H9 (cell line): ENCODE measurements at regions not wholly inside any gene's neighbourhood (a gene's known extent, or its start where the extent isn't known, plus 50 kb on each side); places are given as distances from the start of the nearest gene placed in this dataset.

Source experiments
- DNase-seq: peaks from one replicate; pipeline ENCODE4 v3.0.0-alpha.2; 2017
- H2AFZ ChIP-seq: one replicate; pipeline ENCODE4 v1.6.1; 2013; ENCODE audit warnings: mild to moderate bottlenecking, low read length, control low read depth, moderate library complexity
- H2AK5ac ChIP-seq: 2 replicates; pipeline ENCODE4 v1.6.1; 2013; ENCODE audit warnings: low read length, control low read depth, mixed read lengths; ENCODE audit not compliant: insufficient read length
- H2BK120ac ChIP-seq: one replicate; pipeline ENCODE4 v1.6.1; 2013; ENCODE audit warnings: low read depth, mild to moderate bottlenecking, low read length, control low read depth, inconsistent platforms; ENCODE audit not compliant: poor library complexity, severe bottlenecking
- H2BK12ac ChIP-seq: 2 replicates; pipeline ENCODE4 v1.6.1; 2013; ENCODE audit warnings: low read length, control low read depth, mixed read lengths, low read depth; ENCODE audit not compliant: insufficient read length
- H2BK15ac ChIP-seq: 2 replicates; pipeline ENCODE4 v1.6.1; 2013; ENCODE audit warnings: low read depth, low read length, control low read depth
- H2BK20ac ChIP-seq: one replicate; pipeline ENCODE4 v1.6.1; 2013; ENCODE audit warnings: low read depth, mild to moderate bottlenecking, low read length, control low read depth, inconsistent platforms; ENCODE audit not compliant: poor library complexity, severe bottlenecking
- H2BK5ac ChIP-seq: 2 replicates; pipeline ENCODE4 v1.6.1; 2013; ENCODE audit warnings: low read length, control low read depth, mixed read lengths; ENCODE audit not compliant: insufficient read length
- H3K14ac ChIP-seq: 2 replicates; pipeline ENCODE4 v1.6.1; 2013; ENCODE audit warnings: low read length, control low read depth; ENCODE audit not compliant: insufficient read depth
- H3K18ac ChIP-seq: 2 replicates; pipeline ENCODE4 v1.6.1; 2013; ENCODE audit warnings: low read depth, mild to moderate bottlenecking, mixed read lengths, low read length, control low read depth; ENCODE audit not compliant: insufficient read length
- H3K23ac ChIP-seq: 2 replicates; pipeline ENCODE4 v1.6.1; 2013; ENCODE audit warnings: low read length, control low read depth, mixed read lengths, low read depth; ENCODE audit not compliant: insufficient read length
- H3K23me2 ChIP-seq: 2 replicates; pipeline ENCODE4 v1.6.1; 2013; ENCODE audit warnings: low read depth, mild to moderate bottlenecking, mixed read lengths, low read length, control low read depth; ENCODE audit not compliant: insufficient read length, poor library complexity, severe bottlenecking
- H3K27ac ChIP-seq: 2 replicates; pipeline ENCODE4 v1.5.1; 2013; ENCODE audit warnings: low read length, control low read depth, mixed read lengths, low read depth; ENCODE audit not compliant: insufficient read length
- H3K27me3 ChIP-seq: 2 replicates; pipeline ENCODE4 v1.6.1; 2013; ENCODE audit warnings: low read length, control low read depth, inconsistent platforms; ENCODE audit not compliant: insufficient read depth
- H3K4ac ChIP-seq: 2 replicates; pipeline ENCODE4 v1.6.1; 2013; ENCODE audit warnings: low read depth, mild to moderate bottlenecking, control low read depth, inconsistent platforms, low read length, moderate library complexity
- H3K4me1 ChIP-seq: 2 replicates; pipeline ENCODE4 v1.6.1; 2013; ENCODE audit warnings: low read length, control low read depth, inconsistent platforms; ENCODE audit not compliant: insufficient read depth
- H3K4me2 ChIP-seq: 2 replicates; pipeline ENCODE4 v1.6.1; 2013; ENCODE audit warnings: low read length, control low read depth, mixed read lengths; ENCODE audit not compliant: insufficient read length, insufficient read depth
- H3K56ac ChIP-seq: 2 replicates; pipeline ENCODE4 v1.6.1; 2013; ENCODE audit warnings: low read depth, mild to moderate bottlenecking, mixed read lengths, low read length, control low read depth; ENCODE audit not compliant: insufficient read length
- H3K79me1 ChIP-seq: 2 replicates; pipeline ENCODE4 v1.6.1; 2013; ENCODE audit warnings: low read depth, mild to moderate bottlenecking, moderate library complexity, low read length, control low read depth, inconsistent platforms; ENCODE audit not compliant: insufficient read depth, poor library complexity, severe bottlenecking
- H3K79me2 ChIP-seq: 2 replicates; pipeline ENCODE4 v1.6.1; 2013; ENCODE audit warnings: low read length, control low read depth, inconsistent platforms; ENCODE audit not compliant: insufficient read depth
- H3K9ac ChIP-seq: 2 replicates; pipeline ENCODE4 v1.6.1; 2013; ENCODE audit warnings: low read length, control low read depth, mixed read lengths; ENCODE audit not compliant: insufficient read length; ENCODE audit errors: extremely low read depth
- H3K9me3 ChIP-seq: one replicate; pipeline ENCODE4 v1.6.1; 2013; ENCODE audit warnings: low read depth, low read length, inconsistent platforms; ENCODE audit not compliant: control insufficient read depth
- H3T11ph ChIP-seq: one replicate; pipeline ENCODE4 v1.6.1; 2013; ENCODE audit warnings: mild to moderate bottlenecking, low read length, control low read depth, inconsistent platforms
- H4K20me1 ChIP-seq: one replicate; pipeline ENCODE4 v1.6.1; 2013; ENCODE audit not compliant: control insufficient read depth, insufficient read length, insufficient read depth
- H4K5ac ChIP-seq: 2 replicates; pipeline ENCODE4 v1.6.1; 2013; ENCODE audit warnings: low read depth, mild to moderate bottlenecking, mixed read lengths, low read length, control low read depth; ENCODE audit not compliant: insufficient read length
- H4K8ac ChIP-seq: replicated peaks from 2 replicates; pipeline ENCODE4 v1.6.1; 2013; ENCODE audit warnings: low read length, control low read depth, mixed read lengths, low read depth; ENCODE audit not compliant: insufficient read length
- H4K91ac ChIP-seq: 2 replicates; pipeline ENCODE4 v1.6.1; 2013; ENCODE audit warnings: low read depth, mild to moderate bottlenecking, moderate library complexity, mixed read lengths, low read length, control low read depth; ENCODE audit not compliant: insufficient read length
- H3K27ac Mint-ChIP-seq, 3 experiments: 2 replicates in 2 of 3; 3 replicates in 1 of 3; pipeline ENCODE4 v1.8.0; 2020 to 2021; ENCODE audit warnings: mixed read lengths in 3 of 3, mild to moderate bottlenecking in 1 of 3, moderate library complexity in 1 of 3
- H3K27me3 Mint-ChIP-seq: 2 replicates; pipeline ENCODE4 v1.8.0; 2021; ENCODE audit warnings: low read depth, mild to moderate bottlenecking, moderate library complexity, mixed read lengths
- H3K36me3 Mint-ChIP-seq, 3 experiments: 2 replicates in 2 of 3; 3 replicates in 1 of 3; pipeline ENCODE4 v1.8.0; 2020 to 2021; ENCODE audit warnings: low read depth in 3 of 3, mixed read lengths in 3 of 3; ENCODE audit not compliant: insufficient read depth in 1 of 3
- H3K4me1 Mint-ChIP-seq, 2 experiments: 2 replicates each; pipeline ENCODE4 v1.8.0; 2020; ENCODE audit warnings: mixed read lengths in 2 of 2
- H3K4me3 Mint-ChIP-seq, 2 experiments: 2 replicates in 1 of 2; 3 replicates in 1 of 2; pipeline ENCODE4 v1.8.0; 2020 to 2021; ENCODE audit warnings: mild to moderate bottlenecking in 2 of 2, mixed read lengths in 2 of 2, moderate library complexity in 1 of 2
- H3K9me3 Mint-ChIP-seq, 2 experiments: 2 replicates in 1 of 2; 3 replicates in 1 of 2; pipeline ENCODE4 v1.8.0; 2020; ENCODE audit warnings: mild to moderate bottlenecking in 2 of 2, mixed read lengths in 2 of 2, moderate library complexity in 1 of 2
- CTCF ChIP-seq: fragments of 200-600 bp; sonication (generic); conservative IDR thresholded peaks from 3 replicates; pipeline ENCODE4 v1.8.0; 2021; ENCODE audit warnings: antibody characterized with exemption, mild to moderate bottlenecking
- WGBS: extraction: QIAGEN DNeasy Blood & Tissue Kit; methylation state at CpG from one replicate; pipeline ENCODE4 v1.1.7; 2013; ENCODE audit warnings: missing lambda C conversion rate, low lambda C conversion rate, mixed read lengths; ENCODE audit not compliant: insufficient read length; ENCODE audit errors: extremely low coverage; 5-methylcytosine and 5-hydroxymethylcytosine counted together

GRCh38 chr6:134478764-134479399, 161.0 kb upstream of the SGK1 start:
- H2AFZ ChIP-seq: no peak overlapping the region
- no peak for TF ChIP-seq CTCF
- Mint-ChIP-seq H3K4me1 (peaks cover 11 to 15% of the 10 kb centered on the region in 2 experiments), H3K27ac (no peak overlapping the region; a peak in 1 of 7 replicates), H3K36me3 (no peaks in the 10 kb centered on the region; a peak in 1 of 7 replicates), H3K9me3 (no peaks in the 10 kb centered on the region), H3K27me3 (no peaks in the 10 kb centered on the region; the same call in 1 of the 2 replicates), H3K4me3 (no peak overlapping the region)
- H3K9ac ChIP-seq: no peak overlapping the region
- DNase-seq: no peak
- H4K5ac ChIP-seq: no peak overlapping the region
- WGBS: no CpG with 5 or more reads among the region's 2 CpGs
- no peak overlapping the region for H3K56ac ChIP-seq
- H2BK5ac ChIP-seq: no peak overlapping the region
- no peak overlapping the region for H2BK120ac ChIP-seq
- no peak overlapping the region for H4K8ac ChIP-seq
- H2BK15ac ChIP-seq: no peak overlapping the region
- no peak overlapping the region for H3K23ac ChIP-seq
- no peaks in the 10 kb centered on the region; the same call in 1 of the 2 replicates for H3K4me1 ChIP-seq
- H2AK5ac ChIP-seq: no peak overlapping the region
- H3K23me2 ChIP-seq: no peaks in the 10 kb centered on the region
- H4K91ac ChIP-seq: no peak overlapping the region
- no peak overlapping the region for H3T11ph ChIP-seq
- no peak overlapping the region for H2BK12ac ChIP-seq
- no peaks in the 10 kb centered on the region for H3K79me1 ChIP-seq
- no peaks in the 10 kb centered on the region for H4K20me1 ChIP-seq
- H3K4ac ChIP-seq: no peak overlapping the region
- no peak overlapping the region for H3K14ac ChIP-seq
- no peak overlapping the region for H3K18ac ChIP-seq
- H3K9me3 ChIP-seq: no peaks in the 10 kb centered on the region
- no peaks in the 10 kb centered on the region for H3K27me3 ChIP-seq
- no peaks in the 10 kb centered on the region for H3K79me2 ChIP-seq
- no peak overlapping the region for H3K27ac ChIP-seq
- no peak overlapping the region for H3K4me2 ChIP-seq
- no peak overlapping the region for H2BK20ac ChIP-seq
